GM23338 (cell line): ENCODE measurements at regions not wholly inside any gene's neighbourhood (a gene's known extent, or its start where the extent isn't known, plus 50 kb on each side); places are given as distances from the start of the nearest gene placed in this dataset.

Experiments
- ATAC-seq: fragments of 200-7000 bp; cut with Tn5 transposase; 3 replicates; pipeline ENCODE4 v1.9.1; 2020
- DNase-seq: peaks from one replicate; pipeline ENCODE4 v3.0.0-alpha.2; 2015; ENCODE audit warnings: low spot score
- H2AFZ ChIP-seq: fragments of 200-600 bp; sonication (generic); 2 replicates; pipeline ENCODE4 v1.8.0; 2016; ENCODE audit warnings: antibody characterized with exemption, mild to moderate bottlenecking, moderate library complexity
- H3F3A ChIP-seq: fragments of 200-600 bp; sonication (generic); replicated peaks from 2 replicates; pipeline ENCODE4 v1.8.0; 2017; ENCODE audit warnings: antibody characterized with exemption, mixed run types, low read depth
- H3K27ac ChIP-seq: fragments of 200-600 bp; sonication (generic); 2 replicates; pipeline ENCODE4 v1.6.1; 2016; ENCODE audit warnings: low read depth
- H3K27me3 ChIP-seq: fragments of 200-600 bp; sonication (generic); 2 replicates; pipeline ENCODE4 v1.8.0; 2016; ENCODE audit warnings: mild to moderate bottlenecking, mixed run types, moderate library complexity; ENCODE audit not compliant: insufficient read depth
- H3K36me3 ChIP-seq: fragments of 200-600 bp; sonication (generic); 2 replicates; pipeline ENCODE4 v1.8.0; 2016; ENCODE audit warnings: mild to moderate bottlenecking; ENCODE audit not compliant: insufficient read depth
- H3K4me1 ChIP-seq: fragments of 200-600 bp; sonication (generic); 2 replicates; pipeline ENCODE4 v1.8.0; 2016; ENCODE audit warnings: mild to moderate bottlenecking, moderate library complexity; ENCODE audit not compliant: insufficient read depth
- H3K4me2 ChIP-seq: fragments of 200-600 bp; sonication (generic); 2 replicates; pipeline ENCODE4 v1.7.1; 2017; ENCODE audit warnings: mixed run types
- H3K4me3 ChIP-seq: fragments of 200-600 bp; sonication (generic); 2 replicates; pipeline ENCODE4 v1.6.1; 2016; ENCODE audit warnings: mixed run types
- H3K79me2 ChIP-seq: fragments of 200-600 bp; sonication (generic); replicated peaks from 2 replicates; pipeline ENCODE4 v1.8.0; 2017; ENCODE audit warnings: mild to moderate bottlenecking; ENCODE audit not compliant: insufficient read depth
- H3K9me2 ChIP-seq: fragments of 200-600 bp; sonication (generic); 2 replicates; pipeline ENCODE4 v1.8.0; 2017; ENCODE audit not compliant: insufficient read depth
- H4K20me1 ChIP-seq: fragments of 200-600 bp; sonication (generic); replicated peaks from 2 replicates; pipeline ENCODE4 v1.8.0; 2017; ENCODE audit warnings: mild to moderate bottlenecking; ENCODE audit not compliant: insufficient read depth
- H3K27ac Mint-ChIP-seq: 2 replicates; pipeline ENCODE4 v1.8.0; 2020; ENCODE audit warnings: inconsistent platforms, mild to moderate bottlenecking, moderate library complexity, mixed read lengths
- H3K27me3 Mint-ChIP-seq: 3 replicates; pipeline ENCODE4 v1.8.0; 2022; ENCODE audit warnings: low read depth, mild to moderate bottlenecking, moderate library complexity, mixed read lengths, inconsistent platforms; ENCODE audit not compliant: insufficient read depth, poor library complexity
- H3K36me3 Mint-ChIP-seq: 3 replicates; pipeline ENCODE4 v1.8.0; 2021; ENCODE audit warnings: low read depth, mild to moderate bottlenecking, inconsistent platforms, moderate library complexity, mixed read lengths
- H3K4me1 Mint-ChIP-seq: 3 replicates; pipeline ENCODE4 v1.8.0; 2020; ENCODE audit warnings: mild to moderate bottlenecking, inconsistent platforms, mixed read lengths
- H3K4me3 Mint-ChIP-seq: 3 replicates; pipeline ENCODE4 v1.8.0; 2021; ENCODE audit warnings: moderate library complexity, mild to moderate bottlenecking, inconsistent platforms, mixed read lengths
- H3K9me3 Mint-ChIP-seq: 3 replicates; pipeline ENCODE4 v1.8.0; 2020; ENCODE audit warnings: moderate library complexity, mild to moderate bottlenecking, inconsistent platforms, mixed read lengths
- CREB1 ChIP-seq: fragments of 250-450 bp; sonication (Bioruptor Pico); IDR thresholded peaks from 2 replicates; pipeline ENCODE4 v1.5.0; 2020; ENCODE audit warnings: low read depth, mild to moderate bottlenecking, moderate library complexity
- EZH2phosphoT487 ChIP-seq: fragments of 200-600 bp; sonication (generic); IDR thresholded peaks from one replicate; pipeline ENCODE4 v1.8.1; 2018; ENCODE audit warnings: antibody characterized with exemption; ENCODE audit not compliant: unreplicated experiment
- JUNB ChIP-seq: IDR thresholded peaks from one replicate; pipeline ENCODE4 v1.6.1; 2016; ENCODE audit warnings: antibody characterized with exemption; ENCODE audit not compliant: unreplicated experiment
- NANOG ChIP-seq: IDR thresholded peaks from 2 replicates; pipeline ENCODE4 v1.6.1; 2016; ENCODE audit warnings: antibody characterized with exemption, borderline replicate concordance
- POLR2AphosphoS5 ChIP-seq: IDR thresholded peaks from 2 replicates; pipeline ENCODE4 v1.6.1; 2016; ENCODE audit warnings: antibody characterized with exemption, low read depth
- STAT1 ChIP-seq: IDR thresholded peaks from one replicate; pipeline ENCODE4 v1.6.1; 2016; ENCODE audit warnings: antibody characterized with exemption; ENCODE audit not compliant: unreplicated experiment
- ZNF114 ChIP-seq: fragments of 250-450 bp; sonication (Bioruptor Pico); IDR thresholded peaks from 2 replicates; pipeline ENCODE4 v1.5.0; 2020; ENCODE audit warnings: mild to moderate bottlenecking, moderate library complexity
- TF ChIP-seq, protein P1 (sequence below): IDR thresholded peaks from one replicate; pipeline ENCODE4 v1.6.1; 2018; ENCODE audit warnings: antibody characterized with exemption; ENCODE audit not compliant: unreplicated experiment
- TF ChIP-seq, protein P2 (sequence below): IDR thresholded peaks from 2 replicates; pipeline ENCODE4 v1.6.1; 2016; ENCODE audit warnings: antibody characterized with exemption
- TF ChIP-seq, protein P3 (sequence below): fragments of 250-450 bp; sonication (Bioruptor Pico); IDR thresholded peaks from 2 replicates; pipeline ENCODE4 v1.5.0; 2020; ENCODE audit warnings: mild to moderate bottlenecking, moderate library complexity

DNA sequence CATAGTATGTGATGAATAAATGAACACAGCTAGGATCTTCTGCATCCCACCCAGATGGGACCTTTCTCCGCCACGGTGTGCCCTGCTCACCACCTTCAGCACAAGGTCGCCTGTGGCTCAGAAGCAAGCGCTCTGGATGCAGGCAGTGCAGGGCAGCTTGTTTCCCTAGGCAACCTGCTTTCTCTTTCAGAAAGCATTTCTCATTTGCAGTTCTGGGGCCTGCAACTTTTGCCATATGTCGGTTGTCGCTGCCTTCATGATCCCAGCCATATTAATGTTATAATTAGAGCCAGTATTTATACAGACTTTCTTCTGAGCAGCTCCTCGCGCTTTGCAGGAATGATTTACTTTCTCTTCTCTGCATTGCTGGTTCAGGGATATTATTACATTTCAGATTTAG lies 692.8 kb downstream of the RNF144A start:
- H3K4me1 ChIP-seq: no peaks in the 10 kb centered on the region
- H3K27me3 ChIP-seq: no peaks in the 10 kb centered on the region
- no peak for DNase-seq
- H2AFZ ChIP-seq: peak overlapping the region; percentile 56
- no peaks in the 10 kb centered on the region for H3F3A ChIP-seq
- H3K4me3 Mint-ChIP-seq: no peak overlapping the region
- no peaks in the 10 kb centered on the region for H3K79me2 ChIP-seq
- H3K27ac Mint-ChIP-seq: no peak overlapping the region
- H3K36me3 Mint-ChIP-seq: no peaks in the 10 kb centered on the region
- H3K4me3 ChIP-seq: no peak overlapping the region
- no peak for ATAC-seq
- no peak overlapping the region for H3K4me2 ChIP-seq
- no peaks in the 10 kb centered on the region for H3K36me3 ChIP-seq
- no peak overlapping the region for H3K27ac ChIP-seq
- H3K9me2 ChIP-seq: peaks cover 7% of the 10 kb centered on the region; the same call in 1 of the 2 replicates
- peaks cover 3% of the 10 kb centered on the region; the same call in 2 of the 3 replicates for H3K9me3 Mint-ChIP-seq
- peaks cover 10% of the 10 kb centered on the region for H3K4me1 Mint-ChIP-seq
- peaks cover 16% of the 10 kb centered on the region for H3K27me3 Mint-ChIP-seq
- TF ChIP-seq, protein P1, sequence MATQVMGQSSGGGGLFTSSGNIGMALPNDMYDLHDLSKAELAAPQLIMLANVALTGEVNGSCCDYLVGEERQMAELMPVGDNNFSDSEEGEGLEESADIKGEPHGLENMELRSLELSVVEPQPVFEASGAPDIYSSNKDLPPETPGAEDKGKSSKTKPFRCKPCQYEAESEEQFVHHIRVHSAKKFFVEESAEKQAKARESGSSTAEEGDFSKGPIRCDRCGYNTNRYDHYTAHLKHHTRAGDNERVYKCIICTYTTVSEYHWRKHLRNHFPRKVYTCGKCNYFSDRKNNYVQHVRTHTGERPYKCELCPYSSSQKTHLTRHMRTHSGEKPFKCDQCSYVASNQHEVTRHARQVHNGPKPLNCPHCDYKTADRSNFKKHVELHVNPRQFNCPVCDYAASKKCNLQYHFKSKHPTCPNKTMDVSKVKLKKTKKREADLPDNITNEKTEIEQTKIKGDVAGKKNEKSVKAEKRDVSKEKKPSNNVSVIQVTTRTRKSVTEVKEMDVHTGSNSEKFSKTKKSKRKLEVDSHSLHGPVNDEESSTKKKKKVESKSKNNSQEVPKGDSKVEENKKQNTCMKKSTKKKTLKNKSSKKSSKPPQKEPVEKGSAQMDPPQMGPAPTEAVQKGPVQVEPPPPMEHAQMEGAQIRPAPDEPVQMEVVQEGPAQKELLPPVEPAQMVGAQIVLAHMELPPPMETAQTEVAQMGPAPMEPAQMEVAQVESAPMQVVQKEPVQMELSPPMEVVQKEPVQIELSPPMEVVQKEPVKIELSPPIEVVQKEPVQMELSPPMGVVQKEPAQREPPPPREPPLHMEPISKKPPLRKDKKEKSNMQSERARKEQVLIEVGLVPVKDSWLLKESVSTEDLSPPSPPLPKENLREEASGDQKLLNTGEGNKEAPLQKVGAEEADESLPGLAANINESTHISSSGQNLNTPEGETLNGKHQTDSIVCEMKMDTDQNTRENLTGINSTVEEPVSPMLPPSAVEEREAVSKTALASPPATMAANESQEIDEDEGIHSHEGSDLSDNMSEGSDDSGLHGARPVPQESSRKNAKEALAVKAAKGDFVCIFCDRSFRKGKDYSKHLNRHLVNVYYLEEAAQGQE: no peak
- TF ChIP-seq EZH2phosphoT487 (no peak), STAT1 (no peak), CREB1 (CRISPR knock-in tag) (no peak), ZNF114 (CRISPR knock-in tag) (no peak), JUNB (no peak)
- TF ChIP-seq, protein P2, sequence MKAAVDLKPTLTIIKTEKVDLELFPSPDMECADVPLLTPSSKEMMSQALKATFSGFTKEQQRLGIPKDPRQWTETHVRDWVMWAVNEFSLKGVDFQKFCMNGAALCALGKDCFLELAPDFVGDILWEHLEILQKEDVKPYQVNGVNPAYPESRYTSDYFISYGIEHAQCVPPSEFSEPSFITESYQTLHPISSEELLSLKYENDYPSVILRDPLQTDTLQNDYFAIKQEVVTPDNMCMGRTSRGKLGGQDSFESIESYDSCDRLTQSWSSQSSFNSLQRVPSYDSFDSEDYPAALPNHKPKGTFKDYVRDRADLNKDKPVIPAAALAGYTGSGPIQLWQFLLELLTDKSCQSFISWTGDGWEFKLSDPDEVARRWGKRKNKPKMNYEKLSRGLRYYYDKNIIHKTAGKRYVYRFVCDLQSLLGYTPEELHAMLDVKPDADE: no peak
- no peaks in the 10 kb centered on the region for H4K20me1 ChIP-seq

DNA sequence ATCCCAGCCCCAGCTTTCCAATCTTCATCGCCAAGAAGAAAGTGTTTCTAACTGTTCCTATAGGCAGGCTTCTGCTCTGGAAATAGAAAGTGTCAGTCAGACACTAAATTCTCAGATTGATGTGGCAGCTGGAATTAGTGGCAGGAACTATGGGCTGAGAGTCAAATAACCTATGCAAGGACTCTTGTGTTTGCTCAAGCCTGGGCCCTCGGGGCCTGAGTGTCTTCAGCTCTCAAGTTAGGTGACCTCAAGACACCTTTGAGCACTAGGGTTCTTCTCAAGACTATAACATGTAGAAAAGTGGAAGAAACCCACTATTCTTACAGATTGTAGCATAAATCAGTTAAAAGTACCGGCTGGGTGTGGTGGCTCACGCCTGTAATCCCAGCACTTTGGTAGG lies 694.5 kb downstream of the RNF144A start:
- H3K9me3 Mint-ChIP-seq: peaks cover 3% of the 10 kb centered on the region; the same call in 2 of the 3 replicates
- no peak for ATAC-seq
- peaks cover 16% of the 10 kb centered on the region for H3K4me1 Mint-ChIP-seq
- TF ChIP-seq, protein P3, sequence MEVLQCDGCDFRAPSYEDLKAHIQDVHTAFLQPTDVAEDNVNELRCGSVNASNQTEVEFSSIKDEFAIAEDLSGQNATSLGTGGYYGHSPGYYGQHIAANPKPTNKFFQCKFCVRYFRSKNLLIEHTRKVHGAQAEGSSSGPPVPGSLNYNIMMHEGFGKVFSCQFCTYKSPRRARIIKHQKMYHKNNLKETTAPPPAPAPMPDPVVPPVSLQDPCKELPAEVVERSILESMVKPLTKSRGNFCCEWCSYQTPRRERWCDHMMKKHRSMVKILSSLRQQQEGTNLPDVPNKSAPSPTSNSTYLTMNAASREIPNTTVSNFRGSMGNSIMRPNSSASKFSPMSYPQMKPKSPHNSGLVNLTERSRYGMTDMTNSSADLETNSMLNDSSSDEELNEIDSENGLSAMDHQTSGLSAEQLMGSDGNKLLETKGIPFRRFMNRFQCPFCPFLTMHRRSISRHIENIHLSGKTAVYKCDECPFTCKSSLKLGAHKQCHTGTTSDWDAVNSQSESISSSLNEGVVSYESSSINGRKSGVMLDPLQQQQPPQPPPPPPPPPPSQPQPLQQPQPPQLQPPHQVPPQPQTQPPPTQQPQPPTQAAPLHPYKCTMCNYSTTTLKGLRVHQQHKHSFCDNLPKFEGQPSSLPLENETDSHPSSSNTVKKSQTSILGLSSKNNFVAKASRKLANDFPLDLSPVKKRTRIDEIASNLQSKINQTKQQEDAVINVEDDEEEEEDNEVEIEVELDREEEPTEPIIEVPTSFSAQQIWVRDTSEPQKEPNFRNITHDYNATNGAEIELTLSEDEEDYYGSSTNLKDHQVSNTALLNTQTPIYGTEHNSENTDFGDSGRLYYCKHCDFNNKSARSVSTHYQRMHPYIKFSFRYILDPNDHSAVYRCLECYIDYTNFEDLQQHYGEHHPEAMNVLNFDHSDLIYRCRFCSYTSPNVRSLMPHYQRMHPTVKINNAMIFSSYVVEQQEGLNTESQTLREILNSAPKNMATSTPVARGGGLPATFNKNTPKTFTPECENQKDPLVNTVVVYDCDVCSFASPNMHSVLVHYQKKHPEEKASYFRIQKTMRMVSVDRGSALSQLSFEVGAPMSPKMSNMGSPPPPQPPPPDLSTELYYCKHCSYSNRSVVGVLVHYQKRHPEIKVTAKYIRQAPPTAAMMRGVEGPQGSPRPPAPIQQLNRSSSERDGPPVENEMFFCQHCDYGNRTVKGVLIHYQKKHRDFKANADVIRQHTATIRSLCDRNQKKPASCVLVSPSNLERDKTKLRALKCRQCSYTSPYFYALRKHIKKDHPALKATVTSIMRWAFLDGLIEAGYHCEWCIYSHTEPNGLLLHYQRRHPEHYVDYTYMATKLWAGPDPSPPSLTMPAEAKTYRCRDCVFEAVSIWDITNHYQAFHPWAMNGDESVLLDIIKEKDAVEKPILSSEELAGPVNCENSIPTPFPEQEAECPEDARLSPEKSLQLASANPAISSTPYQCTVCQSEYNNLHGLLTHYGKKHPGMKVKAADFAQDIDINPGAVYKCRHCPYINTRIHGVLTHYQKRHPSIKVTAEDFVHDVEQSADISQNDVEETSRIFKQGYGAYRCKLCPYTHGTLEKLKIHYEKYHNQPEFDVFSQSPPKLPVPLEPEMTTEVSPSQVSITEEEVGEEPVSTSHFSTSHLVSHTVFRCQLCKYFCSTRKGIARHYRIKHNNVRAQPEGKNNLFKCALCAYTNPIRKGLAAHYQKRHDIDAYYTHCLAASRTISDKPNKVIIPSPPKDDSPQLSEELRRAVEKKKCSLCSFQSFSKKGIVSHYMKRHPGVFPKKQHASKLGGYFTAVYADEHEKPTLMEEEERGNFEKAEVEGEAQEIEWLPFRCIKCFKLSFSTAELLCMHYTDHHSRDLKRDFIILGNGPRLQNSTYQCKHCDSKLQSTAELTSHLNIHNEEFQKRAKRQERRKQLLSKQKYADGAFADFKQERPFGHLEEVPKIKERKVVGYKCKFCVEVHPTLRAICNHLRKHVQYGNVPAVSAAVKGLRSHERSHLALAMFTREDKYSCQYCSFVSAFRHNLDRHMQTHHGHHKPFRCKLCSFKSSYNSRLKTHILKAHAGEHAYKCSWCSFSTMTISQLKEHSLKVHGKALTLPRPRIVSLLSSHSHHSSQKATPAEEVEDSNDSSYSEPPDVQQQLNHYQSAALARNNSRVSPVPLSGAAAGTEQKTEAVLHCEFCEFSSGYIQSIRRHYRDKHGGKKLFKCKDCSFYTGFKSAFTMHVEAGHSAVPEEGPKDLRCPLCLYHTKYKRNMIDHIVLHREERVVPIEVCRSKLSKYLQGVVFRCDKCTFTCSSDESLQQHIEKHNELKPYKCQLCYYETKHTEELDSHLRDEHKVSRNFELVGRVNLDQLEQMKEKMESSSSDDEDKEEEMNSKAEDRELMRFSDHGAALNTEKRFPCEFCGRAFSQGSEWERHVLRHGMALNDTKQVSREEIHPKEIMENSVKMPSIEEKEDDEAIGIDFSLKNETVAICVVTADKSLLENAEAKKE (CRISPR knock-in tag): no peak
- TF ChIP-seq POLR2AphosphoS5 (no peak), EZH2phosphoT487 (no peak), STAT1 (no peak), CREB1 (CRISPR knock-in tag) (no peak), JUNB (no peak), NANOG (no peak)
- TF ChIP-seq, protein P2: no peak

More for the DNA sequence above, 694.5 kb downstream of the RNF144A start:
- H3K27ac ChIP-seq: no peak overlapping the region
- Mint-ChIP-seq H3K27me3 (peaks cover 13% of the 10 kb centered on the region), H3K36me3 (no peaks in the 10 kb centered on the region), H3K27ac (no peak overlapping the region), H3K4me3 (no peak overlapping the region)
- no peaks in the 10 kb centered on the region for H4K20me1 ChIP-seq
- H3K79me2 ChIP-seq: no peaks in the 10 kb centered on the region
- H3K4me2 ChIP-seq: no peak overlapping the region
- H3K4me3 ChIP-seq: no peak overlapping the region
- peak overlapping the region; percentile 69; the same call in 1 of the 2 replicates for H2AFZ ChIP-seq
- peaks cover 3% of the 10 kb centered on the region; the same call in 1 of the 2 replicates for H3K4me1 ChIP-seq
- H3K27me3 ChIP-seq: no peaks in the 10 kb centered on the region
- no peak for DNase-seq
- H3K36me3 ChIP-seq: no peaks in the 10 kb centered on the region
- H3K9me2 ChIP-seq: peaks cover 7% of the 10 kb centered on the region; the same call in 1 of the 2 replicates
- no peaks in the 10 kb centered on the region for H3F3A ChIP-seq
